Vagina (tissue), 2 donors: ENCODE measurements at regions not wholly inside any gene's neighbourhood (a gene's known extent, or its start where the extent isn't known, plus 50 kb on each side); places are given as distances from the start of the nearest gene placed in this dataset.

Experiments used
- DNase-seq, 2 donors: peaks; one replicate each; pipeline ENCODE4 v3.0.0-alpha.2; 2017; ENCODE audit errors: extremely low spot score in 2 of 2
- H3K27ac ChIP-seq: fragments of 200-600 bp; sonication (generic); one replicate; pipeline ENCODE4 v1.5.1; 2019
- H3K27me3 ChIP-seq: fragments of 200-600 bp; sonication (generic); one replicate; pipeline ENCODE4 v1.5.1; 2019
- H3K36me3 ChIP-seq, 2 donors: fragments of 200-600 bp; sonication (generic); one replicate each; pipeline ENCODE4 v1.5.1; 2017 to 2019
- H3K4me1 ChIP-seq: fragments of 200-600 bp; sonication (generic); one replicate; pipeline ENCODE4 v1.5.1; 2019
- H3K4me3 ChIP-seq, 2 donors: fragments of 200-600 bp; sonication (generic); 1 replicate in 1 of 2; 2 replicates in 1 of 2; pipeline ENCODE4 v1.5.1; 2016 to 2019
- H3K9me3 ChIP-seq: fragments of 200-600 bp; sonication (generic); one replicate; pipeline ENCODE4 v1.5.1; 2019
- POLR2A ChIP-seq, 2 donors: fragments of 450-650 bp; IDR thresholded peaks; one replicate each; pipeline ENCODE4 v1.6.1; 2017; ENCODE audit warnings: antibody characterized with exemption in 2 of 2, mild to moderate bottlenecking in 2 of 2, moderate library complexity in 2 of 2
- POLR2AphosphoS5 ChIP-seq, 2 donors: sonication (generic); formaldehyde crosslinking; IDR thresholded peaks; one replicate each; pipeline ENCODE4 v1.9.0; 2017; ENCODE audit warnings: antibody characterized with exemption in 2 of 2, mild to moderate bottlenecking in 2 of 2, low read depth in 1 of 2; ENCODE audit not compliant: insufficient read depth in 1 of 2
- intact Hi-C: fragments of 100-400 bp; cut with DNase I; formaldehyde crosslinking; loops from one replicate; pipeline ENCODE4 v1.15.1; 2023
- TF ChIP-seq, protein P1 (sequence below), 3 experiments: fragments of 450-650 bp in 2 of 3; fragments of 200-600 bp in 1 of 3; sonication (generic) in 1 of 3; IDR thresholded peaks; one replicate each; pipeline ENCODE4 v1.5.1; 2017 to 2019; ENCODE audit warnings: antibody characterized with exemption in 3 of 3, mild to moderate bottlenecking in 2 of 3, moderate library complexity in 2 of 3

DNA sequence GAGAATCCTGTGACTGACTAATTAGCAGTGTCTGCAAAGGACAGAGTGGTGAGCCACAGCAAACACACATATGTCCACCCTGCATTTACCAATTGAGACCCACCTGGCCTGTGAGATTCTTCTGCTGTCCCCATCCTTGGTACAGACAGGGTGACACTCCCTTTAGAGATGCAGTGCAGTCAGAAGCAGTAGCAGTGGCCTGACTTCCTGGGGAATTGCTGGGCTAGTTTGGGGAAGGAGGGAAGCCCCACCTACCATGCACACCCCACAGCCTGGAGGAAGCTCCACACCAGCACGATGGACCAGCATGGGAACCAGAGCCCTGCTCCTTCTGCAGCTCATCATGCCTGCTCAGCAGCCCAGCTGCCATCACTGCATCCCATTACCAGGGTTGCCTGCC, 924.9 kb upstream of the ZNF722 start:
- H3K27me3 ChIP-seq = no peaks in the 10 kb centered on the region
- no peaks in the 10 kb centered on the region for H3K4me1 ChIP-seq
- TF ChIP-seq, protein P1, sequence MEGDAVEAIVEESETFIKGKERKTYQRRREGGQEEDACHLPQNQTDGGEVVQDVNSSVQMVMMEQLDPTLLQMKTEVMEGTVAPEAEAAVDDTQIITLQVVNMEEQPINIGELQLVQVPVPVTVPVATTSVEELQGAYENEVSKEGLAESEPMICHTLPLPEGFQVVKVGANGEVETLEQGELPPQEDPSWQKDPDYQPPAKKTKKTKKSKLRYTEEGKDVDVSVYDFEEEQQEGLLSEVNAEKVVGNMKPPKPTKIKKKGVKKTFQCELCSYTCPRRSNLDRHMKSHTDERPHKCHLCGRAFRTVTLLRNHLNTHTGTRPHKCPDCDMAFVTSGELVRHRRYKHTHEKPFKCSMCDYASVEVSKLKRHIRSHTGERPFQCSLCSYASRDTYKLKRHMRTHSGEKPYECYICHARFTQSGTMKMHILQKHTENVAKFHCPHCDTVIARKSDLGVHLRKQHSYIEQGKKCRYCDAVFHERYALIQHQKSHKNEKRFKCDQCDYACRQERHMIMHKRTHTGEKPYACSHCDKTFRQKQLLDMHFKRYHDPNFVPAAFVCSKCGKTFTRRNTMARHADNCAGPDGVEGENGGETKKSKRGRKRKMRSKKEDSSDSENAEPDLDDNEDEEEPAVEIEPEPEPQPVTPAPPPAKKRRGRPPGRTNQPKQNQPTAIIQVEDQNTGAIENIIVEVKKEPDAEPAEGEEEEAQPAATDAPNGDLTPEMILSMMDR (IDR thresholded peaks at IDR 0.05) = no peak
- no peak for TF ChIP-seq POLR2A (IDR thresholded peaks at IDR 0.05)
- TF ChIP-seq POLR2AphosphoS5 (IDR thresholded peaks at IDR 0.05; ENCODE audit: insufficient read depth in 1 of 2, low read depth in 1 of 2) = no peak
- DNase-seq = peak; percentile 46 to 65
- no peak overlapping the region for H3K4me3 ChIP-seq
- no peak overlapping the region for H3K27ac ChIP-seq
- H3K36me3 ChIP-seq = no peaks in the 10 kb centered on the region
- intact Hi-C loops = no loop called here
- H3K9me3 ChIP-seq = no peaks in the 10 kb centered on the region

DNA sequence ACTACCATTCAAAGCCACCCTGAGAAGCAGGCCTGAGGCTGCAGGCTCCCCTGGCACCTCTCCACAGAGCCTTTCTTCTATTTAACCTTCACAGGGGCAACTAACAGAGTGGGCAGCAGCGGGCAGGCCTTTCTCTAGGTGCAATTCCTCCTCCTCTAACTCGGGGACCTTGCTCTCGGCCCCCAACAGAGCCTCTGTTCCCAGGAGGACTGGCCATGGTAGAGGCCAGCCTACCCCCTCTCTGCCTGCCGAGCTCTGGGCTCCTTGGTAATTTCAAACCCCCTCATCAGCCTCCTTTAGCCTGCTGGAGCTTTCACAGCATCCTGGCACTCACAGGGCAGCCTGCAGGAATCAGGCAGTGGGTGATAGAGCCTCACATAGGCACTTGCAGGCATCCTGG, 920.8 kb upstream of the ZNF722 start:
- Histone ChIP-seq H3K27ac (no peak overlapping the region), H3K36me3 (no peaks in the 10 kb centered on the region), H3K4me1 (no peaks in the 10 kb centered on the region), H3K27me3 (no peaks in the 10 kb centered on the region), H3K9me3 (no peaks in the 10 kb centered on the region), H3K4me3 (no peak overlapping the region)
- no peak for TF ChIP-seq POLR2A (IDR thresholded peaks at IDR 0.05)
- no peak for TF ChIP-seq POLR2AphosphoS5 (IDR thresholded peaks at IDR 0.05; ENCODE audit: insufficient read depth in 1 of 2, low read depth in 1 of 2)
- TF ChIP-seq, protein P1 (IDR thresholded peaks at IDR 0.05) = no peak
- DNase-seq = peak; percentile 52 to 71
- intact Hi-C loops = no loop called here

DNA sequence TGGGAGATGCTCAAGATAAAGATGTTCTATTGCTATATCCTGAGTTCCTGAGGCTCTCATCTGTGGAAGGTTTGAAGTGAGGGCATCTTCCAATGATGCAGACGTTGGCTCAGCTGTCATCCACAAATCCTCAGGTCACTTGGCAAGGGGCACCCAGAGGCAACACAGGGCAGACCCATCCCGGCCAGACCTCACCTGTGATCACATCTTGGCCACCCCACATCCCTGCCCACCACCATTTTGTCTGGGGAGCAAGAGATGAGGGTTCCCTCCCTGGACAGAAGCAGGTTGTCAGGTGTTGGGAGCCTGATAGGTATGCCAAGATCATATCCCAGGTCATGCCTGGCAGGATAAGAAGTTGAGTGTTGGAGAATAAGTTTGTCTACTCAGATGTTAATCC, 918.2 kb upstream of the ZNF722 start:
- no peaks in the 10 kb centered on the region for H3K9me3 ChIP-seq
- no peak overlapping the region for H3K27ac ChIP-seq
- H3K36me3 ChIP-seq = no peaks in the 10 kb centered on the region
- no peaks in the 10 kb centered on the region for H3K27me3 ChIP-seq
- TF ChIP-seq, protein P1 (IDR thresholded peaks at IDR 0.05) = no peak
- TF ChIP-seq POLR2A (IDR thresholded peaks at IDR 0.05) (no peak), POLR2AphosphoS5 (IDR thresholded peaks at IDR 0.05; ENCODE audit: insufficient read depth in 1 of 2, low read depth in 1 of 2) (no peak)
- H3K4me1 ChIP-seq = no peaks in the 10 kb centered on the region
- peak; percentile 74 to 81 for DNase-seq
- H3K4me3 ChIP-seq = no peak overlapping the region
- intact Hi-C loops = no loop called here

DNA sequence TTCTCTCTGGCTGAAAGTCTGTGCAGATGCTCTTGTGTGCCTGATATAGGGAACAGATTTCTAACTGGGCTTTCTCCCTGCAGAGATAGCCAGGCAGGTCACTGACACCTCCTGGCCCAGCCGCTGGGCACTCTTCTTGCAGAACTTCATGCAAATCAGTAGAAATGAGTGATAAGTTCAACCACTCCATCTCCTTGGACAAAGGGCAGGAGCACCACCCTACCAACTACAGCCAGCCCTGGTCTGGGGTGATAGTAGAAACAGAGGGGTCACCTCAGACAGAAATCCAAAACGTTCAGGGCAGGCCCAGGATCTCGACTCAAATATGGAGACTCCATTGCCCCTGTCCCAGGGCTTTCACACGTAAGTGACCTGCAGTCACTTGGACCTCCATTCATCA, 917.8 kb upstream of the ZNF722 start:
- H3K9me3 ChIP-seq = no peaks in the 10 kb centered on the region
- TF ChIP-seq POLR2AphosphoS5 (IDR thresholded peaks at IDR 0.05; ENCODE audit: insufficient read depth in 1 of 2, low read depth in 1 of 2) (no peak), POLR2A (IDR thresholded peaks at IDR 0.05) (no peak)
- TF ChIP-seq, protein P1 (IDR thresholded peaks at IDR 0.05) = no peak
- H3K4me3 ChIP-seq = no peak overlapping the region
- H3K27me3 ChIP-seq = no peaks in the 10 kb centered on the region
- H3K27ac ChIP-seq = no peak overlapping the region
- H3K36me3 ChIP-seq = no peaks in the 10 kb centered on the region
- peak; percentile 31 to 62 for DNase-seq
- H3K4me1 ChIP-seq = no peaks in the 10 kb centered on the region
- intact Hi-C loops = no loop called here

DNA sequence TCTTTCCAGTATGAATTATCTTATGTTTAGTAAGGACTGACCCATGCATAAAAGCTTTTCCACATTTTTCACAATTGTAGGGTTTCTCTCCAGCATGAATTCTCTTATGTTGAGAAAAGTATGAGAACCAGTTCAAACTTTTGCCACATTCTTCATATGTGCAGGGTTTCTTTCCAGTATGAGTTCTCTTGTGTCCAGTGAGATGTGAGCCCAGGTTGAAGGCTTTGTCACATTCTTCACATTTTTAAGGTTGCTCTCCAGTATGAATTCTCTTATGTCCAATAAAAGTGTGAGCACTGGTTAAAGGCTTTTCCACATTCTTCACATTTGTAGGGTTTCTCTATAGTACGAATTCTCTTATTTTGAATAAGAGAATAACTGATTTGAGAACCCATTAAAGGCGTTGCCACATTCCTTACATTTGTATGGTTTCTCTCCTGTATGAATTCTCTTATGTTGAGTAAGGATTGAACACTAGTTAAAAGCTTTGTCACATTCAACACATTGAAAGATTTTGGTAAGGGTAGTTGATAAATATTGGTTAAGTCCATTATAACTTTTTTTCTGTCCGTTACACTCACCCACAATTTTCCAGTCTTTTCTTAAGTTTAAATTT, 911.0 kb upstream of the ZNF722 start:
- intact Hi-C loops = no loop called here
- Histone ChIP-seq H3K4me1 (no peaks in the 10 kb centered on the region), H3K27me3 (no peaks in the 10 kb centered on the region), H3K4me3 (no peak overlapping the region), H3K9me3 (peaks cover 17% of the 10 kb centered on the region), H3K36me3 (no peaks in the 10 kb centered on the region), H3K27ac (no peak overlapping the region)
- TF ChIP-seq, protein P1 (IDR thresholded peaks at IDR 0.05) = no peak
- TF ChIP-seq POLR2AphosphoS5 (IDR thresholded peaks at IDR 0.05; ENCODE audit: insufficient read depth in 1 of 2, low read depth in 1 of 2) (no peak), POLR2A (IDR thresholded peaks at IDR 0.05) (no peak)
- no peak for DNase-seq
